ENCODE measurements at regions not wholly inside any gene's neighbourhood (a gene's known extent, or its start where the extent isn't known, plus 50 kb on each side); places are given as distances from the start of the nearest gene placed in this dataset.
"Not testable (repeated sequence)": the region's sequence is repeated elsewhere in the genome, so short reads cannot be mapped to it uniquely, and the experiment has no call there.

- DNase-seq = no peak
Measured at GRCh38 chr4:159859656-159860148, 756.8 kb downstream of the RAPGEF2 start.

GRCh38 chr4:159860945-159861344 is 758.1 kb downstream of the RAPGEF2 start:
- no peak for DNase-seq

- DNase-seq = no peak
Measured at GRCh38 chr4:159864337-159864736, 761.5 kb downstream of the RAPGEF2 start.

- no peak for DNase-seq
Measured at GRCh38 chr4:159867673-159868072, 764.8 kb downstream of the RAPGEF2 start.

GRCh38 chr4:159868936-159869335 is 766.1 kb downstream of the RAPGEF2 start:
- not testable (repeated sequence) for DNase-seq

- no peak for DNase-seq
Measured at GRCh38 chr4:159871141-159871540, 768.3 kb downstream of the RAPGEF2 start.

- DNase-seq = no peak
Measured at GRCh38 chr4:159881158-159881557, 778.3 kb downstream of the RAPGEF2 start.

- DNase-seq = no peak
Measured at GRCh38 chr4:159884989-159885388, 782.1 kb downstream of the RAPGEF2 start.

- no peak for DNase-seq
Measured at GRCh38 chr4:159899596-159899995, 796.7 kb downstream of the RAPGEF2 start.

GRCh38 chr4:159900562-159900961 is 797.7 kb downstream of the RAPGEF2 start:
- peak in 1 of 2 experiments; percentile 8 for DNase-seq

GRCh38 chr4:159902648-159903047 is 799.8 kb downstream of the RAPGEF2 start:
- DNase-seq = no peak

- DNase-seq = no peak
Measured at GRCh38 chr4:159904906-159905305, 802.0 kb downstream of the RAPGEF2 start.

GRCh38 chr4:159906051-159906450 is 803.2 kb downstream of the RAPGEF2 start:
- no peak for DNase-seq

- DNase-seq = no peak
Measured at GRCh38 chr4:159906517-159906916, 803.6 kb downstream of the RAPGEF2 start.

GRCh38 chr4:159910721-159911120 is 807.8 kb downstream of the RAPGEF2 start:
- DNase-seq = no peak

GRCh38 chr4:159922119-159922518 is 819.2 kb downstream of the RAPGEF2 start:
- no peak for DNase-seq

GRCh38 chr4:159925770-159926169 is 822.9 kb downstream of the RAPGEF2 start:
- DNase-seq = peak in 1 of 2 experiments; percentile 6

- no peak for DNase-seq
Measured at GRCh38 chr4:159926871-159927270, 824.0 kb downstream of the RAPGEF2 start.

- DNase-seq = no peak
Measured at GRCh38 chr4:159927781-159928180, 824.9 kb downstream of the RAPGEF2 start.

- DNase-seq = not testable (repeated sequence)
Measured at GRCh38 chr4:159934602-159935001, 831.7 kb downstream of the RAPGEF2 start.

- DNase-seq = peak; percentile 34 to 55
Measured at GRCh38 chr4:159937595-159937994, 834.7 kb downstream of the RAPGEF2 start.

GRCh38 chr4:159939681-159940080 is 836.8 kb downstream of the RAPGEF2 start:
- not testable (repeated sequence) for DNase-seq

- DNase-seq = no peak
Measured at GRCh38 chr4:159941076-159941475, 838.2 kb downstream of the RAPGEF2 start.

GRCh38 chr4:159944477-159944876 is 841.6 kb downstream of the RAPGEF2 start:
- no peak for DNase-seq

GRCh38 chr4:159946983-159947615 is 844.2 kb downstream of the RAPGEF2 start:
- DNase-seq = peak; percentile 71 to 75
